ENCODE measurements at regions not wholly inside any gene's neighbourhood (a gene's known extent, or its start where the extent isn't known, plus 50 kb on each side); places are given as distances from the start of the nearest gene placed in this dataset.

DNA sequence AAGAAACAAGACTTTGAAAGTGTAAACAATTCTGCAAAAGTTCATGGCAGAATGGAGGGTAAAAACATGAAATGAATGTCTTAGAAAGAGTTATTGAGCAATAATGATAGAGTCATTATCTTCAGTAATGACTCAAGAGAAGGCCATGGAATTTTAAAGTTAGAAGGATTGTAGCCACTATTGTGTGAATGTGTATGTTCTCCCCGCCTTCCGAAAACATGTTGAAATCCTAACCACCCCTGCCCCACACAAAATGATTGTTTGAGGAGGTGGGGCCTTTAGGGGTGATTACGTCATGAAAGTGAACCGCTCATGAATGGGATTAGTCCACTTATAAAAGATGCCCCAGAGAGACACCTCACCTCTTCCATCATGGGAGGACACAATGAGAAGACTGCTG is 93.8 kb upstream of the CCDC190 start:
- WGBS, 2 donors = 97 to 98% methylated on average over 4 of the region's 4 CpGs

DNA sequence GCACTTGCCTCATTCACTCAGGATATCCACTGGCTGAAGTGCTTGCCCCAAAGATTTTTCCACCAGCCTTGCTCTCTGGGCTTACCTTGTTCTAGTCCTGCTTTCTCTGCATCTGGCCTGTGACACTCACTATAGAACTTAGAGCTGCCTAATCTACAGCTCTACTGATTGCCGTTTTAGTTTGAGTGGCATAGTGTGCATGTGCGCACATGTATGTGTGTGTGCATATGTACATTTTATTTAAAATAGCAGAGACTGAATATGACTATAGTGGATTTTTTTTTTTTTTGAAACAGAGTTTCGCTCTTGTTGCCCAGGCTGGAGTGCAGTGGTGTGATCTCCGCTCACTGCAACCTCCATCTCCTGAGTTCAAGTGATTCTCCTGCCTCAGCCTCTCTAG is 92.0 kb upstream of the CCDC190 start:
- H3K9me3 ChIP-seq = no peaks in the 10 kb centered on the region
- H3K4me1 ChIP-seq = peaks cover 14 to 15% of the 10 kb centered on the region in 2 donors
- H3K36me3 ChIP-seq = no peaks in the 10 kb centered on the region
- intact Hi-C loops (cut with DNase I) = no loop called here
- no peak overlapping the region for H3K4me3 ChIP-seq (replicated peaks in 1 of 3)
- H3K27ac ChIP-seq = no peak overlapping the region
- no peaks in the 10 kb centered on the region for H3K27me3 ChIP-seq
- DNase-seq = no peak
- TF ChIP-seq, protein P1, sequence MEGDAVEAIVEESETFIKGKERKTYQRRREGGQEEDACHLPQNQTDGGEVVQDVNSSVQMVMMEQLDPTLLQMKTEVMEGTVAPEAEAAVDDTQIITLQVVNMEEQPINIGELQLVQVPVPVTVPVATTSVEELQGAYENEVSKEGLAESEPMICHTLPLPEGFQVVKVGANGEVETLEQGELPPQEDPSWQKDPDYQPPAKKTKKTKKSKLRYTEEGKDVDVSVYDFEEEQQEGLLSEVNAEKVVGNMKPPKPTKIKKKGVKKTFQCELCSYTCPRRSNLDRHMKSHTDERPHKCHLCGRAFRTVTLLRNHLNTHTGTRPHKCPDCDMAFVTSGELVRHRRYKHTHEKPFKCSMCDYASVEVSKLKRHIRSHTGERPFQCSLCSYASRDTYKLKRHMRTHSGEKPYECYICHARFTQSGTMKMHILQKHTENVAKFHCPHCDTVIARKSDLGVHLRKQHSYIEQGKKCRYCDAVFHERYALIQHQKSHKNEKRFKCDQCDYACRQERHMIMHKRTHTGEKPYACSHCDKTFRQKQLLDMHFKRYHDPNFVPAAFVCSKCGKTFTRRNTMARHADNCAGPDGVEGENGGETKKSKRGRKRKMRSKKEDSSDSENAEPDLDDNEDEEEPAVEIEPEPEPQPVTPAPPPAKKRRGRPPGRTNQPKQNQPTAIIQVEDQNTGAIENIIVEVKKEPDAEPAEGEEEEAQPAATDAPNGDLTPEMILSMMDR (IDR thresholded peaks at IDR 0.05) = no peak
- no peak for TF ChIP-seq POLR2A (IDR thresholded peaks at IDR 0.05)
- whole genome bisulfite sequencing, 2 donors = 94 to 95% methylated on average over 4 of the region's 4 CpGs

More for the DNA sequence above, 93.8 kb upstream of the CCDC190 start:
- Histone ChIP-seq H3K27me3 (no peaks in the 10 kb centered on the region), H3K4me1 (peaks cover 9 to 10% of the 10 kb centered on the region in 2 donors), H3K27ac (no peak overlapping the region), H3K4me3 (replicated peaks in 1 of 3) (no peak overlapping the region), H3K9me3 (no peaks in the 10 kb centered on the region), H3K36me3 (no peaks in the 10 kb centered on the region)
- TF ChIP-seq POLR2A (IDR thresholded peaks at IDR 0.05) = no peak
- TF ChIP-seq, protein P1 (IDR thresholded peaks at IDR 0.05) = no peak
- intact Hi-C loops (cut with DNase I) = no loop called here
- DNase-seq = no peak

DNA sequence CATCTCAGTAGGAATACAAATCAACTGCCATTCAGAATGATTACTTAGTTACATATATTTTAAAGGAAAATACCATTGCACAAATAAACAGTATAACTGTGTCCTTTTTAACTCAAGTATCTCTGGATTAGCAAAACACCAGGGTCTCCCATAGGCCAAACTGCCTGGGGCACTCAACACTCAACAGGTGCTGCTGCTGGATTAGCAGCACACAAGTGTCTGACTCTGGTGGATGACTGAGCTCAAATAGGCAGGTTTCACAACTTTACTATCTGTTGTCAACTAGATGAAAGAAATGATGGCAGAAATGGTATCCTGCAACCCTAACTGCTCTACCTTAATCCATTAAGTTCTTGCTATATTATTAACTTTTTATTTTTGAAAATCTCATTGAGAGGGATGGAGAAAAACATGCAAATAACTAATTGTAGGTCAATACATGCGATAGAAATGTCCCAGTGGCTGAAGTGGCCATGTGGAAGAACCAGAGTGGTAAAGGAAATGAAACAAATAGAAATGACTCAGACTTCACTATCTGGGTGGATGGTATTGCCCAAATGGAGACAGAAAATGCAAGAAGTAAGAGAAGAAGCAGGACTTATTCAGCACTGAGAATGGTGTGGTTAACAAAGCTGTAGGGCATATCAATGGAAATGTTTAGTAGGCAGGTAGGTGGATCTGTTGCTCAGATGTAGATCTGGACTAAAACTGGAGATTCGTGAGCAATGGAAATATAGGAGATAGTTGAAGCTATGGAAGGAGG is 90.8 kb upstream of the CCDC190 start:
- Histone ChIP-seq H3K4me1 (peaks cover 18 to 20% of the 10 kb centered on the region in 2 donors), H3K9me3 (no peaks in the 10 kb centered on the region), H3K4me3 (replicated peaks in 1 of 3) (no peak overlapping the region), H3K36me3 (no peaks in the 10 kb centered on the region), H3K27me3 (no peaks in the 10 kb centered on the region), H3K27ac (no peak overlapping the region)
- intact Hi-C loops (cut with DNase I) = no loop called here
- WGBS, 2 donors = 87 to 93% methylated on average over 2 of the region's 2 CpGs
- TF ChIP-seq, protein P1 (IDR thresholded peaks at IDR 0.05) = no peak
- no peak for TF ChIP-seq POLR2A (IDR thresholded peaks at IDR 0.05)
- DNase-seq = no peak

DNA sequence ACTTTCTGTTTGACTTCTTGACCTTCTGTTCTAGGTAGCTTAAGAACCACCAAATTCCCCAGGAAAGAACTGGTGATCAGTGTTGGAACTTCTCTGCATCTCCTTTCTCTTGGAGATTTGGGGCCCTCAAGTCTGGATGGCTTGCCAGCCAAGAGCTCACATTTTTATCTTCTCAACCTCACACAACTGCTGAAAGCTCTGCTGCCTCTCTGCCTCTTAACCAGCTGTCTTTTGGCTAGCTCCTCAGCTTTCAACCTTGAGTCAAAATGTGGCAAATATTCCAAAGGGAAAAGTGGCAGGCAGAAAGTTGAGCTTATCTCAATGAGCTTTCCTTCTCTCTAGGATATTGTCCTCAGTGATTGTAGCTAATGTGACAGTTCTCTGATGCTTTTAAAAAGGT is 89.2 kb upstream of the CCDC190 start:
- H3K27ac ChIP-seq = peak overlapping the region; percentile 31 to 73 (median 49)
- H3K4me1 ChIP-seq = peaks cover 18 to 20% of the 10 kb centered on the region in 2 donors
- no peak overlapping the region for H3K4me3 ChIP-seq (replicated peaks in 1 of 3)
- intact Hi-C loops (cut with DNase I) = no loop called here
- no peaks in the 10 kb centered on the region for H3K36me3 ChIP-seq
- peak; percentile 8 to 27 for DNase-seq
- TF ChIP-seq, protein P1 (IDR thresholded peaks at IDR 0.05) = no peak
- TF ChIP-seq POLR2A (IDR thresholded peaks at IDR 0.05) = no peak
- no peaks in the 10 kb centered on the region for H3K9me3 ChIP-seq
- no peaks in the 10 kb centered on the region for H3K27me3 ChIP-seq

DNA sequence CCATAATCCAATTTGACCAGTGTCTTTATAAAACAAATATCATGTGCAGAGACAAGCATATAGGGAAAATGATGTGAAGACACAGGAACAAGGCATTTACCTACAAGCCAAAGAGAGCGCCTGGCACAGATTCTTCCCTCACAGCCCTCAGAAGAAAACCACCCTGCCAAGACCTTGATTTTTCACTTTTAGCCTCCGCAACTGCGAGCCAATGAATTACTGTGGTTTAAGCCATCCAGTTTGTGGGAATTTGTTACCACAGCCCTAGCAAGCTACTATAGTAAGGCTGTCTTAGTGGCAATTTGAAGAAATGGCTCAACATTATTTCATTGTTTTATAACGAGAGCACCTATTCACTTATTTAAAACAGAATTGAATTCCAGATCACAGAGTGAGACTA is 85.7 kb upstream of the CCDC190 start:
- TF ChIP-seq, protein P1 (IDR thresholded peaks at IDR 0.05) = no peak
- TF ChIP-seq POLR2A (IDR thresholded peaks at IDR 0.05) = no peak
- Histone ChIP-seq H3K9me3 (no peaks in the 10 kb centered on the region), H3K36me3 (no peaks in the 10 kb centered on the region), H3K27ac (no peak overlapping the region), H3K27me3 (no peaks in the 10 kb centered on the region), H3K4me1 (peaks cover 18 to 20% of the 10 kb centered on the region in 2 donors), H3K4me3 (replicated peaks in 1 of 3) (no peak overlapping the region)
- intact Hi-C loops (cut with DNase I) = no loop called here
- no peak for DNase-seq
- WGBS, 2 donors = 93 to 97% methylated on average over 4 of the region's 4 CpGs
